ENCODE measurements at regions not wholly inside any gene's neighbourhood (a gene's known extent, or its start where the extent isn't known, plus 50 kb on each side); places are given as distances from the start of the nearest gene placed in this dataset.

GRCh38 chr20:17838921-17839320 lies 129.7 kb downstream of the SNX5 start:
- Histone ChIP-seq H3K36me3 (ENCODE audit: control insufficient read depth in 5 of 5, insufficient read depth in 5 of 5, low read length in 5 of 5) (no peaks in the 10 kb centered on the region), H3K4me3 (ENCODE audit: low read depth in 1 of 5, low read length in 5 of 5) (no peak overlapping the region), H3K9me3 (ENCODE audit: control insufficient read depth in 5 of 5, low read length in 5 of 5) (peaks cover 0 to 3% (median 0%) of the 10 kb centered on the region in 5 donors), H3K9ac (ENCODE audit: low read length in 5 of 5) (no peak overlapping the region), H3K27me3 (ENCODE audit: control insufficient read depth in 5 of 5, insufficient read depth in 4 of 5, low read length in 5 of 5) (no peaks in the 10 kb centered on the region), H3K4me1 (ENCODE audit: control insufficient read depth in 5 of 5, insufficient read depth in 5 of 5, low read length in 5 of 5) (peaks cover 17 to 51% (median 47%) of the 10 kb centered on the region in 5 donors), H3K27ac (ENCODE audit: low read depth, low read length) (no peak overlapping the region)

GRCh38 chr20:17837179-17837578 lies 131.4 kb downstream of the SNX5 start:
- Histone ChIP-seq H3K36me3 (ENCODE audit: control insufficient read depth in 5 of 5, insufficient read depth in 5 of 5, low read length in 5 of 5) (no peaks in the 10 kb centered on the region), H3K4me3 (ENCODE audit: low read depth in 1 of 5, low read length in 5 of 5) (no peak overlapping the region), H3K9ac (ENCODE audit: low read length in 5 of 5) (peak overlapping the region in 1 of 5 donors; percentile 20), H3K9me3 (ENCODE audit: control insufficient read depth in 5 of 5, low read length in 5 of 5) (peaks cover 0 to 3% (median 0%) of the 10 kb centered on the region in 5 donors), H3K27ac (ENCODE audit: low read depth, low read length) (no peak overlapping the region), H3K4me1 (ENCODE audit: control insufficient read depth in 5 of 5, insufficient read depth in 5 of 5, low read length in 5 of 5) (peaks cover 13 to 37% (median 30%) of the 10 kb centered on the region in 5 donors), H3K27me3 (ENCODE audit: control insufficient read depth in 5 of 5, insufficient read depth in 4 of 5, low read length in 5 of 5) (no peaks in the 10 kb centered on the region)

- no peak overlapping the region for H3K4me3 ChIP-seq (ENCODE audit: low read depth in 1 of 5, low read length in 5 of 5)
- peaks cover 13 to 31% (median 28%) of the 10 kb centered on the region in 5 donors for H3K4me1 ChIP-seq (ENCODE audit: control insufficient read depth in 5 of 5, insufficient read depth in 5 of 5, low read length in 5 of 5)
- peak overlapping the region; percentile 2 to 59 (median 26) for H3K9ac ChIP-seq (ENCODE audit: low read length in 5 of 5)
- peaks cover 0 to 3% (median 0%) of the 10 kb centered on the region in 5 donors for H3K9me3 ChIP-seq (ENCODE audit: control insufficient read depth in 5 of 5, low read length in 5 of 5)
- H3K36me3 ChIP-seq (ENCODE audit: control insufficient read depth in 5 of 5, insufficient read depth in 5 of 5, low read length in 5 of 5) = no peaks in the 10 kb centered on the region
- H3K27me3 ChIP-seq (ENCODE audit: control insufficient read depth in 5 of 5, insufficient read depth in 4 of 5, low read length in 5 of 5) = no peaks in the 10 kb centered on the region
- H3K27ac ChIP-seq (ENCODE audit: low read depth, low read length) = peak overlapping the region; percentile 93
These were observed 132.2 kb downstream of the SNX5 start for GRCh38 chr20:17836303-17836861.

GRCh38 chr20:17835934-17836300 lies 132.7 kb downstream of the SNX5 start:
- no peaks in the 10 kb centered on the region for H3K36me3 ChIP-seq (ENCODE audit: control insufficient read depth in 5 of 5, insufficient read depth in 5 of 5, low read length in 5 of 5)
- H3K27me3 ChIP-seq (ENCODE audit: control insufficient read depth in 5 of 5, insufficient read depth in 4 of 5, low read length in 5 of 5) = no peaks in the 10 kb centered on the region
- peak overlapping the region; percentile 2 to 59 (median 26) for H3K9ac ChIP-seq (ENCODE audit: low read length in 5 of 5)
- H3K27ac ChIP-seq (ENCODE audit: low read depth, low read length) = peak overlapping the region; percentile 93
- peaks cover 13 to 28% (median 28%) of the 10 kb centered on the region in 5 donors for H3K4me1 ChIP-seq (ENCODE audit: control insufficient read depth in 5 of 5, insufficient read depth in 5 of 5, low read length in 5 of 5)
- peaks cover 0 to 3% (median 0%) of the 10 kb centered on the region in 5 donors for H3K9me3 ChIP-seq (ENCODE audit: control insufficient read depth in 5 of 5, low read length in 5 of 5)
- no peak overlapping the region for H3K4me3 ChIP-seq (ENCODE audit: low read depth in 1 of 5, low read length in 5 of 5)

GRCh38 chr20:17835240-17835933 lies 133.2 kb downstream of the SNX5 start:
- Histone ChIP-seq H3K9me3 (ENCODE audit: control insufficient read depth in 5 of 5, low read length in 5 of 5) (peaks cover 0 to under 1% (median 0%) of the 10 kb centered on the region in 5 donors), H3K27ac (ENCODE audit: low read depth, low read length) (peak overlapping the region; percentile 93), H3K27me3 (ENCODE audit: control insufficient read depth in 5 of 5, insufficient read depth in 4 of 5, low read length in 5 of 5) (no peaks in the 10 kb centered on the region), H3K4me1 (ENCODE audit: control insufficient read depth in 5 of 5, insufficient read depth in 5 of 5, low read length in 5 of 5) (peaks cover 13 to 28% (median 28%) of the 10 kb centered on the region in 5 donors), H3K9ac (ENCODE audit: low read length in 5 of 5) (peak overlapping the region in 1 of 5 donors; percentile 59), H3K4me3 (ENCODE audit: low read depth in 1 of 5, low read length in 5 of 5) (no peak overlapping the region), H3K36me3 (ENCODE audit: control insufficient read depth in 5 of 5, insufficient read depth in 5 of 5, low read length in 5 of 5) (no peaks in the 10 kb centered on the region)

GRCh38 chr20:17834804-17835203 lies 133.8 kb downstream of the SNX5 start:
- no peaks in the 10 kb centered on the region for H3K36me3 ChIP-seq (ENCODE audit: control insufficient read depth in 5 of 5, insufficient read depth in 5 of 5, low read length in 5 of 5)
- no peak overlapping the region for H3K4me3 ChIP-seq (ENCODE audit: low read depth in 1 of 5, low read length in 5 of 5)
- peaks cover 13 to 28% (median 28%) of the 10 kb centered on the region in 5 donors for H3K4me1 ChIP-seq (ENCODE audit: control insufficient read depth in 5 of 5, insufficient read depth in 5 of 5, low read length in 5 of 5)
- H3K27ac ChIP-seq (ENCODE audit: low read depth, low read length) = no peak overlapping the region
- H3K9ac ChIP-seq (ENCODE audit: low read length in 5 of 5) = no peak overlapping the region
- H3K9me3 ChIP-seq (ENCODE audit: control insufficient read depth in 5 of 5, low read length in 5 of 5) = no peaks in the 10 kb centered on the region
- no peaks in the 10 kb centered on the region for H3K27me3 ChIP-seq (ENCODE audit: control insufficient read depth in 5 of 5, insufficient read depth in 4 of 5, low read length in 5 of 5)

- Histone ChIP-seq H3K9me3 (ENCODE audit: control insufficient read depth in 5 of 5, low read length in 5 of 5) (no peaks in the 10 kb centered on the region), H3K27ac (ENCODE audit: low read depth, low read length) (no peak overlapping the region), H3K4me1 (ENCODE audit: control insufficient read depth in 5 of 5, insufficient read depth in 5 of 5, low read length in 5 of 5) (peaks cover 13 to 28% (median 28%) of the 10 kb centered on the region in 5 donors), H3K27me3 (ENCODE audit: control insufficient read depth in 5 of 5, insufficient read depth in 4 of 5, low read length in 5 of 5) (no peaks in the 10 kb centered on the region), H3K9ac (ENCODE audit: low read length in 5 of 5) (no peak overlapping the region), H3K4me3 (ENCODE audit: low read depth in 1 of 5, low read length in 5 of 5) (no peak overlapping the region), H3K36me3 (ENCODE audit: control insufficient read depth in 5 of 5, insufficient read depth in 5 of 5, low read length in 5 of 5) (no peaks in the 10 kb centered on the region)
These were observed 133.4 kb downstream of the BANF2 start for GRCh38 chr20:17833036-17833674.

GRCh38 chr20:17832236-17832915 lies 132.6 kb downstream of the BANF2 start:
- H3K4me3 ChIP-seq (ENCODE audit: low read depth in 1 of 5, low read length in 5 of 5) = no peak overlapping the region
- H3K9ac ChIP-seq (ENCODE audit: low read length in 5 of 5) = no peak overlapping the region
- no peaks in the 10 kb centered on the region for H3K9me3 ChIP-seq (ENCODE audit: control insufficient read depth in 5 of 5, low read length in 5 of 5)
- H3K27me3 ChIP-seq (ENCODE audit: control insufficient read depth in 5 of 5, insufficient read depth in 4 of 5, low read length in 5 of 5) = no peaks in the 10 kb centered on the region
- H3K36me3 ChIP-seq (ENCODE audit: control insufficient read depth in 5 of 5, insufficient read depth in 5 of 5, low read length in 5 of 5) = no peaks in the 10 kb centered on the region
- peaks cover 13 to 28% (median 28%) of the 10 kb centered on the region in 5 donors for H3K4me1 ChIP-seq (ENCODE audit: control insufficient read depth in 5 of 5, insufficient read depth in 5 of 5, low read length in 5 of 5)
- H3K27ac ChIP-seq (ENCODE audit: low read depth, low read length) = no peak overlapping the region

- Histone ChIP-seq H3K4me3 (ENCODE audit: low read depth in 1 of 5, low read length in 5 of 5) (no peak overlapping the region), H3K27ac (ENCODE audit: low read depth, low read length) (no peak overlapping the region), H3K9ac (ENCODE audit: low read length in 5 of 5) (no peak overlapping the region), H3K9me3 (ENCODE audit: control insufficient read depth in 5 of 5, low read length in 5 of 5) (no peaks in the 10 kb centered on the region), H3K4me1 (ENCODE audit: control insufficient read depth in 5 of 5, insufficient read depth in 5 of 5, low read length in 5 of 5) (peaks cover 2 to 19% (median 15%) of the 10 kb centered on the region in 5 donors), H3K36me3 (ENCODE audit: control insufficient read depth in 5 of 5, insufficient read depth in 5 of 5, low read length in 5 of 5) (no peaks in the 10 kb centered on the region), H3K27me3 (ENCODE audit: control insufficient read depth in 5 of 5, insufficient read depth in 4 of 5, low read length in 5 of 5) (no peaks in the 10 kb centered on the region)
These were observed 128.9 kb downstream of the BANF2 start for GRCh38 chr20:17828598-17829144.

Measured in subcutaneous abdominal adipose tissue (tissue), 5 donors.